HL-60 (cell line): ENCODE measurements at regions not wholly inside any gene's neighbourhood (a gene's known extent, or its start where the extent isn't known, plus 50 kb on each side); places are given as distances from the start of the nearest gene placed in this dataset.

ENCODE experiments used
- DNase-seq, 2 experiments: peaks; one replicate each; pipeline ENCODE4 v3.0.0-alpha.2; 2010 to 2020; ENCODE audit warnings: low read depth in 1 of 2, low spot score in 1 of 2
- H3K27ac ChIP-seq: fragments of 250-450 bp; sonication (Bioruptor Pico); replicated peaks from 2 replicates; pipeline ENCODE4 v1.5.1; 2020; ENCODE audit warnings: mild to moderate bottlenecking, moderate library complexity
- H3K27me3 ChIP-seq: fragments of 250-450 bp; sonication (Bioruptor Pico); 2 replicates; pipeline ENCODE4 v1.5.1; 2021; ENCODE audit warnings: mild to moderate bottlenecking, moderate library complexity; ENCODE audit not compliant: insufficient read depth, poor library complexity, severe bottlenecking
- H3K4me3 ChIP-seq: replicated peaks from 2 replicates; pipeline ENCODE4 v1.5.1; 2011; ENCODE audit warnings: mild to moderate bottlenecking, control low read depth, low read length; ENCODE audit not compliant: insufficient read depth
- CTCF ChIP-seq: IDR thresholded peaks from one replicate; pipeline ENCODE4 v1.5.1; 2011; ENCODE audit warnings: low read length, control low read depth, inconsistent platforms; ENCODE audit not compliant: insufficient read depth
- GABPA ChIP-seq: IDR thresholded peaks from 2 replicates; pipeline ENCODE4 v1.6.1; 2012; ENCODE audit warnings: low read depth
- POLR2AphosphoS5 ChIP-seq: IDR thresholded peaks from 2 replicates; pipeline ENCODE4 v1.6.1; 2012; ENCODE audit warnings: low read depth
- SPI1 ChIP-seq: IDR thresholded peaks from 2 replicates; pipeline ENCODE4 v1.6.1; 2012; ENCODE audit warnings: low read depth, mild to moderate bottlenecking, borderline replicate concordance
- TF ChIP-seq, protein P1 (sequence below): IDR thresholded peaks from 2 replicates; pipeline ENCODE4 v1.6.1; 2012; ENCODE audit warnings: low read depth; ENCODE audit not compliant: insufficient replicate concordance

GRCh38 chr3:113125951-113126350, 85.4 kb upstream of the BOC start:
- TF ChIP-seq GABPA (no peak), SPI1 (no peak), POLR2AphosphoS5 (no peak), CTCF (no peak)
- TF ChIP-seq, protein P1, sequence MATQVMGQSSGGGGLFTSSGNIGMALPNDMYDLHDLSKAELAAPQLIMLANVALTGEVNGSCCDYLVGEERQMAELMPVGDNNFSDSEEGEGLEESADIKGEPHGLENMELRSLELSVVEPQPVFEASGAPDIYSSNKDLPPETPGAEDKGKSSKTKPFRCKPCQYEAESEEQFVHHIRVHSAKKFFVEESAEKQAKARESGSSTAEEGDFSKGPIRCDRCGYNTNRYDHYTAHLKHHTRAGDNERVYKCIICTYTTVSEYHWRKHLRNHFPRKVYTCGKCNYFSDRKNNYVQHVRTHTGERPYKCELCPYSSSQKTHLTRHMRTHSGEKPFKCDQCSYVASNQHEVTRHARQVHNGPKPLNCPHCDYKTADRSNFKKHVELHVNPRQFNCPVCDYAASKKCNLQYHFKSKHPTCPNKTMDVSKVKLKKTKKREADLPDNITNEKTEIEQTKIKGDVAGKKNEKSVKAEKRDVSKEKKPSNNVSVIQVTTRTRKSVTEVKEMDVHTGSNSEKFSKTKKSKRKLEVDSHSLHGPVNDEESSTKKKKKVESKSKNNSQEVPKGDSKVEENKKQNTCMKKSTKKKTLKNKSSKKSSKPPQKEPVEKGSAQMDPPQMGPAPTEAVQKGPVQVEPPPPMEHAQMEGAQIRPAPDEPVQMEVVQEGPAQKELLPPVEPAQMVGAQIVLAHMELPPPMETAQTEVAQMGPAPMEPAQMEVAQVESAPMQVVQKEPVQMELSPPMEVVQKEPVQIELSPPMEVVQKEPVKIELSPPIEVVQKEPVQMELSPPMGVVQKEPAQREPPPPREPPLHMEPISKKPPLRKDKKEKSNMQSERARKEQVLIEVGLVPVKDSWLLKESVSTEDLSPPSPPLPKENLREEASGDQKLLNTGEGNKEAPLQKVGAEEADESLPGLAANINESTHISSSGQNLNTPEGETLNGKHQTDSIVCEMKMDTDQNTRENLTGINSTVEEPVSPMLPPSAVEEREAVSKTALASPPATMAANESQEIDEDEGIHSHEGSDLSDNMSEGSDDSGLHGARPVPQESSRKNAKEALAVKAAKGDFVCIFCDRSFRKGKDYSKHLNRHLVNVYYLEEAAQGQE: no peak
- Histone ChIP-seq H3K4me3 (no peak overlapping the region), H3K27ac (no peak overlapping the region), H3K27me3 (no peaks in the 10 kb centered on the region)
- no peak for DNase-seq

- H3K4me3 ChIP-seq: no peak overlapping the region
- TF ChIP-seq POLR2AphosphoS5 (no peak), SPI1 (no peak), CTCF (no peak), GABPA (no peak)
- TF ChIP-seq, protein P1: no peak
- no peaks in the 10 kb centered on the region for H3K27me3 ChIP-seq
- H3K27ac ChIP-seq: no peak overlapping the region
- no peak for DNase-seq
These were observed 82.9 kb upstream of the BOC start for GRCh38 chr3:113128386-113129015.

- H3K27me3 ChIP-seq: no peaks in the 10 kb centered on the region
- no peak overlapping the region for H3K27ac ChIP-seq
- DNase-seq: no peak
- H3K4me3 ChIP-seq: no peak overlapping the region
- TF ChIP-seq, protein P1: no peak
- no peak for TF ChIP-seq CTCF
- no peak for TF ChIP-seq POLR2AphosphoS5
- no peak for TF ChIP-seq GABPA
- no peak for TF ChIP-seq SPI1
These were observed 82.2 kb upstream of the BOC start for GRCh38 chr3:113129168-113129567.
